Nephron (organoid): ENCODE measurements at regions not wholly inside any gene's neighbourhood (a gene's known extent, or its start where the extent isn't known, plus 50 kb on each side); places are given as distances from the start of the nearest gene placed in this dataset.
"Not testable (repeated sequence)": the region's sequence is repeated elsewhere in the genome, so short reads cannot be mapped to it uniquely, and the experiment has no call there.

Experiments used
- H3K27ac Mint-ChIP-seq, 3 experiments: 2 replicates each; pipeline ENCODE4 v1.8.0; 2020; ENCODE audit warnings: mixed read lengths in 3 of 3, mild to moderate bottlenecking in 2 of 3, moderate library complexity in 1 of 3
- H3K27me3 Mint-ChIP-seq: 2 replicates; pipeline ENCODE4 v1.8.0; 2021; ENCODE audit warnings: low read depth, mild to moderate bottlenecking, moderate library complexity, mixed read lengths
- H3K36me3 Mint-ChIP-seq: 2 replicates; pipeline ENCODE4 v1.8.0; 2020; ENCODE audit warnings: low read depth, mixed read lengths
- H3K4me1 Mint-ChIP-seq: 2 replicates; pipeline ENCODE4 v1.8.0; 2020; ENCODE audit warnings: mixed read lengths
- H3K4me3 Mint-ChIP-seq, 3 experiments: 2 replicates each; pipeline ENCODE4 v1.8.0; 2020; ENCODE audit warnings: mild to moderate bottlenecking in 3 of 3, mixed read lengths in 3 of 3, moderate library complexity in 2 of 3
- H3K9me3 Mint-ChIP-seq: 2 replicates; pipeline ENCODE4 v1.8.0; 2020; ENCODE audit warnings: mixed read lengths
- CTCF ChIP-seq, 3 experiments: fragments of 200-600 bp; sonication (generic); IDR thresholded peaks; one replicate each; pipeline ENCODE4 v1.5.0; 2021; ENCODE audit warnings: antibody characterized with exemption in 3 of 3; ENCODE audit not compliant: unreplicated experiment in 3 of 3

GRCh38 chr13:88701551-88701950, 1030.4 kb downstream of the SLITRK5 start:
- Mint-ChIP-seq H3K9me3 (peaks cover under 1% of the 10 kb centered on the region), H3K27me3 (no peaks in the 10 kb centered on the region), H3K4me3 (no peak overlapping the region), H3K27ac (no peak overlapping the region), H3K4me1 (no peaks in the 10 kb centered on the region), H3K36me3 (no peaks in the 10 kb centered on the region)
- TF ChIP-seq CTCF (IDR thresholded peaks at IDR 0.05; ENCODE audit: unreplicated experiment in 3 of 3): no peak

GRCh38 chr13:88704600-88705275, 1033.6 kb downstream of the SLITRK5 start:
- H3K4me3 Mint-ChIP-seq: peak overlapping the region; percentile 25 to 77 (median 64)
- no peaks in the 10 kb centered on the region for H3K9me3 Mint-ChIP-seq
- no peak for TF ChIP-seq CTCF (IDR thresholded peaks at IDR 0.05; ENCODE audit: unreplicated experiment in 3 of 3)
- H3K27me3 Mint-ChIP-seq: no peaks in the 10 kb centered on the region
- H3K36me3 Mint-ChIP-seq: no peaks in the 10 kb centered on the region
- H3K27ac Mint-ChIP-seq: peak overlapping the region in 1 of 3 experiments; percentile 44
- no peaks in the 10 kb centered on the region for H3K4me1 Mint-ChIP-seq

- H3K4me1 Mint-ChIP-seq: no peaks in the 10 kb centered on the region
- H3K4me3 Mint-ChIP-seq: no peak overlapping the region
- H3K9me3 Mint-ChIP-seq: no peaks in the 10 kb centered on the region
Measured at GRCh38 chr13:88707646-88708045, 1036.5 kb downstream of the SLITRK5 start.

GRCh38 chr13:88717946-88718345, 1046.8 kb downstream of the SLITRK5 start:
- Mint-ChIP-seq H3K36me3 (no peaks in the 10 kb centered on the region), H3K4me3 (no peak overlapping the region), H3K9me3 (no peaks in the 10 kb centered on the region), H3K27ac (no peak overlapping the region), H3K27me3 (no peaks in the 10 kb centered on the region), H3K4me1 (no peaks in the 10 kb centered on the region)
- TF ChIP-seq CTCF (IDR thresholded peaks at IDR 0.05; ENCODE audit: unreplicated experiment in 3 of 3): no peak

More at GRCh38 chr13:88707646-88708045, 1036.5 kb downstream of the SLITRK5 start:
- TF ChIP-seq CTCF (IDR thresholded peaks at IDR 0.05; ENCODE audit: unreplicated experiment in 3 of 3): no peak
- H3K36me3 Mint-ChIP-seq: no peaks in the 10 kb centered on the region
- H3K27ac Mint-ChIP-seq: no peak overlapping the region
- no peaks in the 10 kb centered on the region for H3K27me3 Mint-ChIP-seq

- Mint-ChIP-seq H3K9me3 (peaks cover 5% of the 10 kb centered on the region), H3K27ac (no peak overlapping the region), H3K4me1 (no peaks in the 10 kb centered on the region), H3K36me3 (no peaks in the 10 kb centered on the region), H3K4me3 (no peak overlapping the region), H3K27me3 (no peaks in the 10 kb centered on the region)
- TF ChIP-seq CTCF (IDR thresholded peaks at IDR 0.05; ENCODE audit: unreplicated experiment in 3 of 3): no peak
Measured at GRCh38 chr13:88718781-88719180, 1047.6 kb downstream of the SLITRK5 start.

- H3K4me3 Mint-ChIP-seq: no peak overlapping the region
- no peak overlapping the region for H3K27ac Mint-ChIP-seq
- H3K27me3 Mint-ChIP-seq: no peaks in the 10 kb centered on the region
- H3K36me3 Mint-ChIP-seq: no peaks in the 10 kb centered on the region
- no peak for TF ChIP-seq CTCF (IDR thresholded peaks at IDR 0.05; ENCODE audit: unreplicated experiment in 3 of 3)
- peaks cover 8% of the 10 kb centered on the region for H3K9me3 Mint-ChIP-seq
- no peaks in the 10 kb centered on the region for H3K4me1 Mint-ChIP-seq
Measured at GRCh38 chr13:88726075-88726474, 1054.9 kb downstream of the SLITRK5 start.

- H3K27ac Mint-ChIP-seq, H3K36me3 Mint-ChIP-seq, H3K9me3 Mint-ChIP-seq: not testable (repeated sequence)
Measured at GRCh38 chr13:88727236-88727635, 1056.1 kb downstream of the SLITRK5 start.

More at GRCh38 chr13:88727236-88727635, 1056.1 kb downstream of the SLITRK5 start:
- not testable (repeated sequence) for H3K4me1 Mint-ChIP-seq, H3K27me3 Mint-ChIP-seq, H3K4me3 Mint-ChIP-seq
